Nucleus accumbens (tissue), 56 donors: ENCODE measurements at regions not wholly inside any gene's neighbourhood (a gene's known extent, or its start where the extent isn't known, plus 50 kb on each side); places are given as distances from the start of the nearest gene placed in this dataset.
A peak's percentile ranks its signal among the peaks of the same experiment; 100 is the strongest.

Source experiments
- DNase-seq, 56 donors: peaks; one replicate each; lab custom pipeline; 2025; lab: John Stamatoyannopoulos, UW

DNA sequence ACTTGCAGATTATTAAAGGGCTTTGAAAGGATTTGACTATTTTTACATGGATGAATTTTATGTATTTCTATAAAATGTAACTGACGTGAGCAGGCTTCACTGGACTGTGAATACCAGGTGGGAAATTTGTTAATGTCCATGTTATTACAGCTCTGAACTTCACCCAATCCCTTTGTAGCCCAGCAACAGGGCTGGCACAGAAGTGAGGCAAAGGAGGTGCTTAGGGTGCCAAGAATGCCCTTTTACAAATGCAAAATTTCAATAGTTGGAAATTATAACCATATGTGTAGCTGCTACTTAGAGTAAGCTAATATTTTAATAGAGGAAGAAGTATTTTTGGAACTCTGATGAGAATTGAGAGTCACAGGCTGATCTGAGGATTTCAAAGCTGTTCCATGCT, 53.7 kb upstream of the FAM98A start:
- no peak for DNase-seq

GRCh38 chr2:33650171-33650570, 51.1 kb upstream of the FAM98A start:
- peak in 10 of 56 donors; percentile 0 to 44 (median 10) for DNase-seq
